ENCODE measurements at regions not wholly inside any gene's neighbourhood (a gene's known extent, or its start where the extent isn't known, plus 50 kb on each side); places are given as distances from the start of the nearest gene placed in this dataset.

GRCh38 chr12:132407451-132407961 lies 78.1 kb upstream of the GALNT9 start:
- no peak for DNase-seq (ENCODE audit: low spot score)

- DNase-seq (ENCODE audit: low spot score), result no peak
Observed at GRCh38 chr12:132406493-132407450, 77.4 kb upstream of the GALNT9 start.

GRCh38 chr12:132405742-132406251 lies 76.4 kb upstream of the GALNT9 start:
- no peak for DNase-seq (ENCODE audit: low spot score)

- no peak for DNase-seq (ENCODE audit: low spot score)
Observed at GRCh38 chr12:132404951-132405741, 75.8 kb upstream of the GALNT9 start.

GRCh38 chr12:132404435-132404855 lies 75.1 kb upstream of the GALNT9 start:
- no peak for DNase-seq (ENCODE audit: low spot score)

DNA sequence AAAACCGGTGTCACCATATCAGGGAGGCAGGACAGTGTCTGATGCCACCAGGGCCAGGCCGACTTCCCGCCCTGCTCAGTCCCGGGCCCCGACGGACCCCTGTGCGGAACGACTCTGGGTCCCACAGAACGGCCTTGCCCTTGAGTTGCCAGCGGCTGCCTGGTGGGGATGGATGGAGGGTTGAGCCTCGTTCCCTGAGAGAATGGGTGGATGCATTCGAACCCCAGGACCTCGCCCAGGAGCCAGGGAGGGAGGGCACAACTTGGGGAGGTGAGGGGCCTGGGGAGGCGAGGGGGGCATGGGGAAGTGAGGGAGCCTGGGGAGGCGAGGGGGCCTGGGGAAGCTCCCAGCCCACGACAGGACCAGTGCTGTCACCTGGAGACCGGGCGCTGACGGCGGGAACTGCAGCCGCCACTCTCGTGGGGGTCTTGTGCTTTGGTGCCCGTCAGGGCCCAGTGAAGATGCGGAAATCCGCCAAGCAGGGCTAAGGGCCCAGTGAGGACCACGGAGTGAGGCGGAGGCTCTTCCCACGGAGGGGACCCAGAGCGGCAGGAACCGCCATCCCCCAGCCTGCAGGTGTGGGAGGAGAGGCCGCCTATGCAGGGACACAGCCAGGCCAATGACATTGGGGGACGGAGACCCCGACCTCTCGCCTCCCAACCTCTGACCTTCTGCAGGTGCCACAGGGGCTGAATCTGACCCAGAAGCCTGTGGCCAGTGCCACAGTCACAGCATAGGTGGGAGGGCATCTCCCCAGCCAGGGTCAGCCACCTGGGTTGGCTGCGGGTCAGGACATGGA lies 74.4 kb upstream of the GALNT9 start:
- no peak for DNase-seq (ENCODE audit: low spot score)

GRCh38 chr12:132402831-132403416 lies 73.5 kb upstream of the GALNT9 start:
- DNase-seq (ENCODE audit: low spot score), result no peak

- no peak for DNase-seq (ENCODE audit: low spot score)
Observed at GRCh38 chr12:132401982-132402381, 72.6 kb upstream of the GALNT9 start.

GRCh38 chr12:132400011-132400641 lies 70.7 kb upstream of the GALNT9 start:
- no peak for DNase-seq (ENCODE audit: low spot score)

- DNase-seq (ENCODE audit: low spot score), result no peak
Observed at GRCh38 chr12:132399092-132400010, 70.0 kb upstream of the GALNT9 start.

- DNase-seq (ENCODE audit: low spot score), result no peak
Observed at GRCh38 chr12:132398386-132398991, 69.1 kb upstream of the GALNT9 start.

DNA sequence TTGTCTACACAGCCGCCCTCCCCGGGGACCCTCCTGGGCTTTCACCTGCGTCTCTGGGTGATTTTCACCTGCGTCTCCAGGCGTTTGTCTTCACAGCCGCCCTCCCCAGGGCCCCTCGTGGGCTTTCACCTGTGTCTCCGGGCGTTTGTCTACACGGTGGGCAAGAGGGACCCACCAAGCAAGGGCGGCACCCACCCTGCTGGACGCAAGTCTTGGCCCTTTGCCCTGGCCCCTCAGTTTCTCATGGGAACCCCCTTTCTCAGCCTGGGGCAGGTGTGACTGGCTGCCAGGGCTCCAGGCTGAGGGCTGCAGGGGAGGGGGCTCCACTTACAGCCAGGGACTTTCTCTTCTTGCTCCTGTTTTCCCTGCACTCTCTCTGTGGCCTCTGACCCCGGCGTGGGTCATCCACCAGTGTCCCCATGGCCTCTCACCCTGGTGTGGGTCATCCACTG lies 68.6 kb upstream of the GALNT9 start:
- DNase-seq (ENCODE audit: low spot score), result no peak

- DNase-seq (ENCODE audit: low spot score), result no peak
Observed at GRCh38 chr12:132397152-132397933, 68.0 kb upstream of the GALNT9 start.

DNA sequence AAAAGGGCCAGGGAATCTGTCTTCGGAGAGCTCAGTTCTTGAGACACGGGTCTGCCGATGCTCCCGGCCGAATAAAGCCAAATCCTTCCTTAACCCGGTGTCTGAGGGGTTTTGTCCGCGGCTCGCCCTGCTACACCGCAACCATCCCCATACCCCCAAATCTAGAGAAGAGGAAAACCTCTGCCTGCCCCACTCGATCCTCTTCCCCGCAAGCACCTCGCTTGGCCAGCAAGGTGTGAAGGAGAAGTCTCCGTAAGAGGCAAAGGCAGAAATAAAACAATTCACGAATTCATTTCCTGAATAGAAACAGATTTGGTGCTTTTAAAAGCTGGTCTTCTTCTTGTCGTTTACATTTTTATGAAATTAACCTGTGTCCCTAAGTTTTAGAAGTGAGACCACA lies 67.3 kb upstream of the GALNT9 start:
- no peak for DNase-seq (ENCODE audit: low spot score)

- no peak for DNase-seq (ENCODE audit: low spot score)
Observed at GRCh38 chr12:132395908-132396305, 66.5 kb upstream of the GALNT9 start.

DNA sequence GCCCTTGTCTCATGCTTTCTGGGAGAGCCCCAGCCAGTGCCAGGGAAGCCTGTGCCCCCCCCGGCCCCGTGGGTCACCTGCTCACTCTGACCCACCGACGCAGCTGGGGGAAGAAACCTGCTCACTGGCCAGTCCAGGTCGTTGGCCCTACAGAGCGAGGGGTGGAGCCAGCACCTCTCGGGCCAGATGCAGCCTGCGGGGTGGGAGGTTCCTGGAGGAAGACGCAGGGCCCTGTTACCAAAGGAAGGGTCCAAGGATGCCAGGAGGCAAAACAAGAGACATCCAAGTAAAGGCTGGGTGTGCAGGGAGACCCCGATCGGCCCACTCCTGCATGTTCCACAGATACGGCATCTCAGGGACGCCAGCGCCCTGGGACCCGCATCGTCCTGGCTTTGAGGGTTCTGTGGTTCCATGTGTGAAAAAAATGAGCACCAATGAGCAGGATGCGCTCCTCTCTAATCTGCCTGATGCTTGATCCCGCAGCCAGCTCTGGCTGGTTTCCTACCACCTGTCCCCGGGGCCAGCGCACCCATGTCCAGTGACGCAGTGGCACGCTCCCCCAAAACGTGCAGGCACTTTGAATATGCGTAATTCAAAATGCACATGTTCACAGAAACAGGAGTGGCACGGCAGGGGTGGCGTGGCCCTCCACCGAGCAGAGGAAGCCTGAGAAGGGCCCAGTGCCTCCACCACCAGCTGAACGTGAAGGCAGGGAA lies 66.0 kb upstream of the GALNT9 start:
- no peak for DNase-seq (ENCODE audit: low spot score)

Measured in germinal center (tissue), 1 donor.